ENCODE measurements at regions not wholly inside any gene's neighbourhood (a gene's known extent, or its start where the extent isn't known, plus 50 kb on each side); places are given as distances from the start of the nearest gene placed in this dataset.

DNA sequence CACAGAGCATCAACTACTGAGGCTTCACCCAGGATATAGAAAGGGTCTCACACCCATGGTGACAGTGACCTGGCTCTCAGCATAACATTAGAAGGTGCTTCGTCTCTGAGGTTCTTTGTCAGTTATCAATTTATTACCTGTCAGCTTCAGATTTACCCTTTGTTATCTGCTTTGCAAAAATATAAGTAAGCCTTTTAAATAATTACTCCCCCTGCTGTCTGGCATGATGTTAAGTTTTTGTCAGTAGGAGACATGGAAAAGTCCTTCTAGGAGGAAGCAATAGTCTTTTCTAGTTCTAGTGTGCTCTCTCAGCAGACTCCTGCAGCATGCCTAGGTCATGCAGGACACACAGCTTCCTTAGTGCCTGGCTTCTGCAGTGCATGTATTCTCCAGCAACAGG is 149.9 kb downstream of the RDH14 start:
- H3K36me3 ChIP-seq (ENCODE audit: low read depth), result no peaks in the 10 kb centered on the region
- intact Hi-C loops (cut with micrococcal nuclease; ENCODE audit: unreplicated experiment), result no loop called here
- no peak for DNase-seq
- no peaks in the 10 kb centered on the region for H3K9me2 ChIP-seq (ENCODE audit: insufficient read depth)
- no TSS peak for BruUV-seq (replicated peaks)
- no peak overlapping the region for H3K27ac ChIP-seq
- no peaks in the 10 kb centered on the region for H3K27me3 ChIP-seq (ENCODE audit: insufficient read depth, low read depth)
- no peaks in the 10 kb centered on the region for H4K20me1 ChIP-seq (ENCODE audit: insufficient read depth)
- POLR2A ChIA-PET (ENCODE audit: unreplicated experiment), result no interaction called here
- no peaks in the 10 kb centered on the region for H3K79me2 ChIP-seq (ENCODE audit: low read depth)
- no peak overlapping the region for H3K4me2 ChIP-seq
- no peaks in the 10 kb centered on the region for H3K9me3 ChIP-seq (ENCODE audit: insufficient read depth, low read depth)
- TF ChIP-seq, protein P1, sequence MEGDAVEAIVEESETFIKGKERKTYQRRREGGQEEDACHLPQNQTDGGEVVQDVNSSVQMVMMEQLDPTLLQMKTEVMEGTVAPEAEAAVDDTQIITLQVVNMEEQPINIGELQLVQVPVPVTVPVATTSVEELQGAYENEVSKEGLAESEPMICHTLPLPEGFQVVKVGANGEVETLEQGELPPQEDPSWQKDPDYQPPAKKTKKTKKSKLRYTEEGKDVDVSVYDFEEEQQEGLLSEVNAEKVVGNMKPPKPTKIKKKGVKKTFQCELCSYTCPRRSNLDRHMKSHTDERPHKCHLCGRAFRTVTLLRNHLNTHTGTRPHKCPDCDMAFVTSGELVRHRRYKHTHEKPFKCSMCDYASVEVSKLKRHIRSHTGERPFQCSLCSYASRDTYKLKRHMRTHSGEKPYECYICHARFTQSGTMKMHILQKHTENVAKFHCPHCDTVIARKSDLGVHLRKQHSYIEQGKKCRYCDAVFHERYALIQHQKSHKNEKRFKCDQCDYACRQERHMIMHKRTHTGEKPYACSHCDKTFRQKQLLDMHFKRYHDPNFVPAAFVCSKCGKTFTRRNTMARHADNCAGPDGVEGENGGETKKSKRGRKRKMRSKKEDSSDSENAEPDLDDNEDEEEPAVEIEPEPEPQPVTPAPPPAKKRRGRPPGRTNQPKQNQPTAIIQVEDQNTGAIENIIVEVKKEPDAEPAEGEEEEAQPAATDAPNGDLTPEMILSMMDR (conservative IDR thresholded peaks at IDR 0.05), result no peak; the same call in 1 of the 2 replicates
- no peak for TF ChIP-seq EZH2 (IDR thresholded peaks at IDR 0.05; ENCODE audit: low read depth)
- peaks cover 17% of the 10 kb centered on the region for H3K4me1 ChIP-seq (replicated peaks; ENCODE audit: insufficient read depth)
- H2AFZ ChIP-seq, result no peak overlapping the region
- peaks cover 13% of the 10 kb centered on the region for H3F3A ChIP-seq (ENCODE audit: insufficient read depth, low read depth)
- CTCF ChIA-PET, result no interaction called here
- H3K4me3 ChIP-seq, result no peak overlapping the region

DNA sequence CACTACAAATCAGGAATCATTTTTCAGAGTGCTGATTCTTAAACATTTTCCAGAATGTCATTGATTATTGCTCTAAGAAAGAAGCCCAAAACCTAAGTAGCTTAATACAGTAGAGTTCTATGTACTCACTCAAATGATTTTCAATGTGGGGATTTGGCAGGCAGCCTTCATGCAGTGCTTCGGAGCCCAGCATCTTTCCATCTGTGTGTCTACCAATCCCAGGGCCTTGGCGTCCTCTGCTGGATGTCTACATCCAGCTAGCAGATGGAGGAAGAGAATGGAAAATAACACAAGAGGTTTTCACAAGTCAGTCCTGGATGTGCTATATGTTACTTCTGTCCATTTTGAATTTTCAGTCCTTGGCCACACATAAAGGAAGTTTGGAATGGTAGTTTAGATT is 151.8 kb downstream of the RDH14 start:
- no peak for DNase-seq
- Histone ChIP-seq H3K4me1 (replicated peaks; ENCODE audit: insufficient read depth) (peaks cover 9% of the 10 kb centered on the region), H3K4me3 (no peak overlapping the region), H3K36me3 (ENCODE audit: low read depth) (no peaks in the 10 kb centered on the region), H3K4me2 (no peak overlapping the region), H3F3A (ENCODE audit: insufficient read depth, low read depth) (peaks cover 6% of the 10 kb centered on the region), H3K27ac (no peak overlapping the region), H4K20me1 (ENCODE audit: insufficient read depth) (no peaks in the 10 kb centered on the region), H3K9me2 (ENCODE audit: insufficient read depth) (no peaks in the 10 kb centered on the region), H2AFZ (no peak overlapping the region), H3K27me3 (ENCODE audit: insufficient read depth, low read depth) (no peaks in the 10 kb centered on the region), H3K9me3 (ENCODE audit: insufficient read depth, low read depth) (no peaks in the 10 kb centered on the region), H3K79me2 (ENCODE audit: low read depth) (no peaks in the 10 kb centered on the region)
- TF ChIP-seq, protein P1 (conservative IDR thresholded peaks at IDR 0.05), result no peak
- no peak for TF ChIP-seq EZH2 (IDR thresholded peaks at IDR 0.05; ENCODE audit: low read depth)
- ChIA-PET POLR2A (ENCODE audit: unreplicated experiment) (no interaction called here), CTCF (no interaction called here)
- intact Hi-C loops (cut with micrococcal nuclease; ENCODE audit: unreplicated experiment), result no loop called here
- BruUV-seq (replicated peaks), result no TSS peak

DNA sequence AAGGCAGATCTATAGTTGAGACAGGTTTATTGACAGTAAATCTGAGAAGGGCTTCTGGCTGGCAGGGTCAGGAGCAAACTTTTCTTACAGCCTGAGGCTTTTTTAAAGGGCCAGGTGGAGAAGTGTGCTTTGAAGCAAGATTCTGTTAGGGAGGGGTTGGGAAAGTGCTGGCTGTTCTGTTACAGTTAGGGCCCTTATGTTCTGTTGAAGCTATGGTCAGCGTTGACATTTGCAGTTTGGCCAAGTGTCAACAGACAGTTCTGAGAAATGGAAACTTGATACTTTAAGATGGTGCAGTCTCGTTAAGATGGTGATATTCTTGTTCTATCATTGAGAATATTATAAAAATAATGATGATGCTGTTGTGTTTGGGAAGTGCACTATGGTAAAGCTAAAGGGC is 154.2 kb downstream of the RDH14 start:
- Histone ChIP-seq H3K4me2 (no peak overlapping the region), H3K4me1 (replicated peaks; ENCODE audit: insufficient read depth) (no peaks in the 10 kb centered on the region), H4K20me1 (ENCODE audit: insufficient read depth) (no peaks in the 10 kb centered on the region), H3K79me2 (ENCODE audit: low read depth) (no peaks in the 10 kb centered on the region), H3K27me3 (ENCODE audit: insufficient read depth, low read depth) (no peaks in the 10 kb centered on the region), H2AFZ (no peak overlapping the region), H3K9me3 (ENCODE audit: insufficient read depth, low read depth) (no peaks in the 10 kb centered on the region), H3F3A (ENCODE audit: insufficient read depth, low read depth) (no peaks in the 10 kb centered on the region), H3K36me3 (ENCODE audit: low read depth) (no peaks in the 10 kb centered on the region), H3K9me2 (ENCODE audit: insufficient read depth) (no peaks in the 10 kb centered on the region), H3K27ac (no peak overlapping the region), H3K4me3 (no peak overlapping the region)
- ChIA-PET POLR2A (ENCODE audit: unreplicated experiment) (interaction anchor here (0.5 kb wide), 1 partner anchor 1053 kb away, joined by 3 read pairs; no protein-coding TSS in a partner anchor), CTCF (no interaction called here)
- no peak for TF ChIP-seq EZH2 (IDR thresholded peaks at IDR 0.05; ENCODE audit: low read depth)
- TF ChIP-seq, protein P1 (conservative IDR thresholded peaks at IDR 0.05), result no peak
- intact Hi-C loops (cut with micrococcal nuclease; ENCODE audit: unreplicated experiment), result no loop called here
- BruUV-seq (replicated peaks), result no TSS peak
- DNase-seq, result no peak

Measured in PC-9 (cell line).